ENCODE measurements at regions not wholly inside any gene's neighbourhood (a gene's known extent, or its start where the extent isn't known, plus 50 kb on each side); places are given as distances from the start of the nearest gene placed in this dataset.
A peak's percentile ranks its signal among the peaks of the same experiment; 100 is the strongest.

DNA sequence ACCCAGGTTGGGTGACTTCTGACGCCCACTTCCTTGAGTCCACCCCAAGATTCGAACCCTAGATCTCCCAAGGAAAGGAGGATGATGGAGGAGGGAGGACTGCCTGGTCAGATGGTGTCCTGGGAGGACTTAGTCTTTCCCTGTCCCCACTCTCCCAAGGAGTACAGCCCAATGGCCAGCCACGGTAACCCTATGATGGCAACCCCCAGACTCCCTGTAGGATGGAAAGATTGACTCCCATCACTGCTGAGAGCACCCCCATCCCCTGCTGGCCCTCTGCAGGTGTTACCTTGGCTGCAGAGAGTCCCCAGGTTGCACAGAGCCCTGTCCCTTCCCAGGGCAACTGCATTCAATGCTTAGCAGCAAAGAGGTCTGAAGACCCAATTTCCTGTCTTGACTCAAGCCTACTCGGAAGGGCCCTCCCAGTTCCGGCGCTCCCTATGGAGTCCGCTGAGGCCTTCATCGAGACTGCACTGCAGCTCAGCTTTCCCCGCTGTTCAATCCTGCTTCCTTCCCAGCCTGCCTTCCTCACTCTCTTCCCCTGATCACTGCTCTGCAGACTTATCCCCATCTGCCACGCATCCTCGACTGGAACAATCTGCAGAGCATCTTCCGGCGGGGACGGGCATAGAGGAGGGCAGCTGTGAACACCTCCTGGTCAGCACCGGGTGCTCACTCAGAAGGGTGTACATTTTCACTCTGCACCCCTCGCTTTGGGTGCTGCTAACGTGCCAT, 50.8 kb upstream of the OCM2 start:
- Histone ChIP-seq H3K36me3 (ENCODE audit: control insufficient read depth in 2 of 2, insufficient read depth in 2 of 2, low read length in 1 of 2) (no peaks in the 10 kb centered on the region), H3K9me3 (ENCODE audit: control insufficient read depth in 2 of 2, insufficient read depth in 1 of 2, low read depth in 1 of 2, low read length in 1 of 2) (no peaks in the 10 kb centered on the region), H3K4me1 (ENCODE audit: control insufficient read depth in 2 of 2, insufficient read depth in 2 of 2, low read length in 1 of 2) (no peaks in the 10 kb centered on the region), H3K4me3 (ENCODE audit: low read depth in 1 of 2, low read length in 2 of 2) (no peak overlapping the region), H3K27ac (ENCODE audit: low read depth in 2 of 2, low read length in 1 of 2) (no peak overlapping the region), H3K27me3 (ENCODE audit: control insufficient read depth in 1 of 2, insufficient read depth in 2 of 2, low read length in 2 of 2) (no peaks in the 10 kb centered on the region)
- WGBS, 2 donors, result 92% methylated on average over 17 of the region's 17 CpGs

DNA sequence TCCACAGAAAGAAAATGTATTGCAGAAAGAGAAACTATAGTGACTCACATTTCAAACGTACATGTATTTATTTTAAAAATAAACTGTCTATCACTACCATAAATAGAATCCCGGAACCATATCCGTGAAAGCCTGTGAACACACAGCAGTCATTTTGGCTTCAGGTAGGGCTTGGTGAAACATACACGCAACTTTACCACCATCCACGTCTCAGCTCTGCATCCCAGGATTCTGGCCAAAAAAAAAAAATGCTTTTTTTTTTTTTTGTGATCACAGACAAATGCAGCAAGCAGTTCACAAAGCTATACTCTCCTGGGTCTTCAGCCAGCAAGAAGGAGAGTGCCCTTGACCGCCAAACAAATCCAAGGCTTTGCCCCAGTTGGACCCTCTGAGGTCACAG, 56.8 kb upstream of the OCM2 start:
- no peaks in the 10 kb centered on the region for H3K27me3 ChIP-seq (ENCODE audit: control insufficient read depth in 1 of 2, insufficient read depth in 2 of 2, low read length in 2 of 2)
- no peaks in the 10 kb centered on the region for H3K9me3 ChIP-seq (ENCODE audit: control insufficient read depth in 2 of 2, insufficient read depth in 1 of 2, low read depth in 1 of 2, low read length in 1 of 2)
- no peaks in the 10 kb centered on the region for H3K4me1 ChIP-seq (ENCODE audit: control insufficient read depth in 2 of 2, insufficient read depth in 2 of 2, low read length in 1 of 2)
- H3K36me3 ChIP-seq (ENCODE audit: control insufficient read depth in 2 of 2, insufficient read depth in 2 of 2, low read length in 1 of 2), result no peaks in the 10 kb centered on the region
- WGBS, 2 donors, result 41 to 61% methylated on average over 6 of the region's 6 CpGs
- no peak overlapping the region for H3K27ac ChIP-seq (ENCODE audit: low read depth in 2 of 2, low read length in 1 of 2)
- H3K4me3 ChIP-seq (ENCODE audit: low read depth in 1 of 2, low read length in 2 of 2), result no peak overlapping the region

DNA sequence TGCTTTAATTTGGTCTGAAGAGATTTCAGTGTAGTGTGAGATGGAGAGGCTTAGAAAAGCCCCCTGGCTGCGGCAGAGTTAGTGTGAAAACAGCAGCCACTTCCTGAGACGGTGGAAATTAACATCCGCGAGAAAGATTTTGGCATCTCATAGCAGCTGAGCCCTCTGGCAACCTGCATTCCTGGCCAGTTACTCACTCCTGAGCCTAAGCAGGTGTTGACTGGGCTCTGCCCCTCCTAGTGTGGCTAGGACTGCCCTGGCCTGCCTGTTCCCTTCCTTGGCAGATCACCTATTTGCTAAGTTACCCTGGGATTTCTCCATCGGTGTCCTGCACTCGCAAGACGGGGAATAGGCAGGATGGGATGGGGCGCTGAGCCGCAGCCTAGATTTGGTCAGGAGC, 57.6 kb upstream of the LMTK2 start:
- Histone ChIP-seq H3K9me3 (ENCODE audit: control insufficient read depth in 2 of 2, insufficient read depth in 1 of 2, low read depth in 1 of 2, low read length in 1 of 2) (no peaks in the 10 kb centered on the region), H3K27ac (ENCODE audit: low read depth in 2 of 2, low read length in 1 of 2) (peak overlapping the region; percentile 79 to 81)
- 45 to 62% methylated on average over 9 of the region's 9 CpGs for WGBS, 2 donors

DNA sequence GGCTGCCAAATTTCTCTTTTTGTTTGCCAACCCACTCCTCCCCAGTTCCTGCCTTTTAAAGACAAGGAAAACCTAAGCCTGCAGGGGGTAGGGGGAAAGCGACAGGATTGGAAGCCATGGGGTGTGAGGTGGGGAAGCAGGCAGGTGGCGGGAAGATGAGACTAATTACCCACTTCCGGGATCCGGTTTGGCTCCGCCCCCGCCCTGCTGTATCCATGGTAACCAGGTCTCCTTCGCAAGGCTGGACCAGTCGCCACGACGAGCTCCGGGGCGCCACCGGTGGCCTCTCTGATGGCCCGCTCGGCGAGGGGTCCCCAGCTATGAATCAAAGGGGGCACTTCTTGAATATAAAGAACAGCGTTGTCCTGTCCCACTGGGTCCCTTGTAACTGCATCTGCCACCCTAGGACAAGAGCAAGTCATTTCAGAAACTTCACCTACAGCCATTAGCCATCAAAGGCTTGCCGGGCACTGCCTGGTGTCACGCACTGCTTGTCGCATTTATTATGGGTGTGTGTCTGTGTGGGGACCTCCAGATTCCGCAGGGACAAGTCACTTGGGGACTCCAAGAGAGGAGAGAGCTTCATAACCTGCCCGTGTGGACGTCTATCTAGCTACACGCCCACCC, 55.4 kb upstream of the LMTK2 start:
- H3K4me3 ChIP-seq (ENCODE audit: low read depth in 1 of 2, low read length in 2 of 2), result no peak overlapping the region
- H3K27me3 ChIP-seq (ENCODE audit: control insufficient read depth in 1 of 2, insufficient read depth in 2 of 2, low read length in 2 of 2), result no peaks in the 10 kb centered on the region
- WGBS, 2 donors, result 18 to 34% methylated on average over 24 of the region's 24 CpGs
- peaks cover 0 to 3% of the 10 kb centered on the region in 2 donors for H3K4me1 ChIP-seq (ENCODE audit: control insufficient read depth in 2 of 2, insufficient read depth in 2 of 2, low read length in 1 of 2)
- H3K36me3 ChIP-seq (ENCODE audit: control insufficient read depth in 2 of 2, insufficient read depth in 2 of 2, low read length in 1 of 2), result no peaks in the 10 kb centered on the region
- H3K27ac ChIP-seq (ENCODE audit: low read depth in 2 of 2, low read length in 1 of 2), result no peak overlapping the region
- H3K9me3 ChIP-seq (ENCODE audit: control insufficient read depth in 2 of 2, insufficient read depth in 1 of 2, low read depth in 1 of 2, low read length in 1 of 2), result no peaks in the 10 kb centered on the region

More for the DNA sequence above, 57.6 kb upstream of the LMTK2 start:
- Histone ChIP-seq H3K4me3 (ENCODE audit: low read depth in 1 of 2, low read length in 2 of 2) (no peak overlapping the region), H3K27me3 (ENCODE audit: control insufficient read depth in 1 of 2, insufficient read depth in 2 of 2, low read length in 2 of 2) (no peaks in the 10 kb centered on the region), H3K4me1 (ENCODE audit: control insufficient read depth in 2 of 2, insufficient read depth in 2 of 2, low read length in 1 of 2) (no peaks in the 10 kb centered on the region), H3K36me3 (ENCODE audit: control insufficient read depth in 2 of 2, insufficient read depth in 2 of 2, low read length in 1 of 2) (no peaks in the 10 kb centered on the region)

DNA sequence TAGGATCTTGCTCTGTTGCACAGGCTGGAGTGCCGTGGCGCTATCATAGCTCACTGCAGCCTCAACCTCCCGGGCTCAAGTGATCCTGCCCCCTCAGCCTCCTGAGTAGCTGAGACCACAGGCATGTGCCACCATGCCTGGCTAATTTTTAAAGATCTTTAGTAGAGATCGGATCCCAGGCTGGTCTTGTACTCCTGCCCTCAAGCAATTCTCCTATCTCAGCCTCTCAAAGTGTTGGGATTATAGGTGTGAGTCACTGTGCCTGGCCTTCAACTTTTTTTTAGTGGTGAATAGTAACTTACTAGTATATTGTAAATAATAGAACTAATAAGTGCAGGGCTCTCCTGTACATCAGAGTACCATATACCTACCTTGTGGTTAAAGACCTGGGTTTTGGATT, 52.1 kb upstream of the LMTK2 start:
- 51 to 62% methylated on average over 4 of the region's 4 CpGs for WGBS, 2 donors
- H3K27me3 ChIP-seq (ENCODE audit: control insufficient read depth in 1 of 2, insufficient read depth in 2 of 2, low read length in 2 of 2), result no peaks in the 10 kb centered on the region
- peaks cover 0 to 9% of the 10 kb centered on the region in 2 donors for H3K4me1 ChIP-seq (ENCODE audit: control insufficient read depth in 2 of 2, insufficient read depth in 2 of 2, low read length in 1 of 2)
- peak overlapping the region in 1 of 2 donors; percentile 52 for H3K27ac ChIP-seq (ENCODE audit: low read depth in 2 of 2, low read length in 1 of 2)
- H3K9me3 ChIP-seq (ENCODE audit: control insufficient read depth in 2 of 2, insufficient read depth in 1 of 2, low read depth in 1 of 2, low read length in 1 of 2), result no peaks in the 10 kb centered on the region
- H3K36me3 ChIP-seq (ENCODE audit: control insufficient read depth in 2 of 2, insufficient read depth in 2 of 2, low read length in 1 of 2), result no peaks in the 10 kb centered on the region
- no peak overlapping the region for H3K4me3 ChIP-seq (ENCODE audit: low read depth in 1 of 2, low read length in 2 of 2)

DNA sequence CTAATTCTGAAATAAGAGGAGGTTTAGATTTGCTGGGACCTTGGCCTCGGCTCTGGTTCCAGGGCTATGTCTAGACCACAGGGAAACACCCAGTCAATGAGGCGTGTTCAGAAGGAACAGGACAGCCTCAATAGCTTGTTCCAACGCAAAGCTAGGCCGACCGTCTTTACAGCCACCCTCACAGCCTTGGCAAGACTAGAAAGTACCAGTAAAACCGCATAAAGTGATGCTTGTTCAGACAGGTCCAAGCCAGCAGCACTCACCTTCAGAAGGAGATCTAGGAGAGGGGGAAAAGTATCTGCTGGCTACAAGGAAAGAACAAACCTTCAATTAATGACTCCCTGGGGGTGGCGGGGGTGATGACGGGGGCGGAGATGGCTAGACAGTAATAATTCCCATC, 50.1 kb upstream of the LMTK2 start:
- H3K4me1 ChIP-seq (ENCODE audit: control insufficient read depth in 2 of 2, insufficient read depth in 2 of 2, low read length in 1 of 2), result peaks cover 0 to 9% of the 10 kb centered on the region in 2 donors
- H3K4me3 ChIP-seq (ENCODE audit: low read depth in 1 of 2, low read length in 2 of 2), result no peak overlapping the region
- peak overlapping the region; percentile 84 to 93 for H3K27ac ChIP-seq (ENCODE audit: low read depth in 2 of 2, low read length in 1 of 2)
- 48 to 67% methylated on average over 9 of the region's 9 CpGs for WGBS, 2 donors
- no peaks in the 10 kb centered on the region for H3K36me3 ChIP-seq (ENCODE audit: control insufficient read depth in 2 of 2, insufficient read depth in 2 of 2, low read length in 1 of 2)
- H3K27me3 ChIP-seq (ENCODE audit: control insufficient read depth in 1 of 2, insufficient read depth in 2 of 2, low read length in 2 of 2), result no peaks in the 10 kb centered on the region
- no peaks in the 10 kb centered on the region for H3K9me3 ChIP-seq (ENCODE audit: control insufficient read depth in 2 of 2, insufficient read depth in 1 of 2, low read depth in 1 of 2, low read length in 1 of 2)

Measured in esophagus (tissue), 2 donors.